ENCODE measurements at regions not wholly inside any gene's neighbourhood (a gene's known extent, or its start where the extent isn't known, plus 50 kb on each side); places are given as distances from the start of the nearest gene placed in this dataset.

DNA sequence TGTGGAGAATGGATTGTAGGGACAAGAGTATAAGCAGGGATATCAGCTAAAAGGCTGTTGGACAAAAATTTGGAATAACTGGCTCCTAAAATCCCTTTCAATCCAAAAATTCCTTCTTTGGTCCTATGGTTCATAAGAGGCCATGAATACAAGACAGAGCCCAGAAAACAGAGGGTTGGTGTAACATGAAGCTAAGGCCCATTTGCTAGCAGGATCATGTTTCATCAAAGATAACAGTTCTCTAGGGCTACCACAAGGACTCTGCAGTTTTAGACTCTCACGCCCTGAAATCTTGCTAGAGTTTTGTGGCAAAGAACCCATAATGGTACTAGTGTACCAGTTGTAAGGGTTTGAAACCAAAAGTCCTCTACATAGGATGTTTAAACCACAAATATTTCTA, 327.8 kb upstream of the TBX18 start:
- TF ChIP-seq TAF1 (IDR thresholded peaks at IDR 0.05; ENCODE audit: low read depth) (no peak), MAX (IDR thresholded peaks at IDR 0.05) (no peak), FOXM1 (IDR thresholded peaks at IDR 0.05; ENCODE audit: borderline replicate concordance, low read depth) (no peak), ZBTB7A (IDR thresholded peaks at IDR 0.05; ENCODE audit: low read depth) (no peak), YY1 (IDR thresholded peaks at IDR 0.05; ENCODE audit: low read depth) (no peak), USF1 (IDR thresholded peaks at IDR 0.05) (no peak), EP300 (IDR thresholded peaks at IDR 0.05; ENCODE audit: borderline replicate concordance) (no peak), RAD21 (IDR thresholded peaks at IDR 0.05; ENCODE audit: low read depth) (no peak), EGR1 (IDR thresholded peaks at IDR 0.05) (no peak), NFIC (IDR thresholded peaks at IDR 0.05) (no peak), CREB1 (IDR thresholded peaks at IDR 0.05; ENCODE audit: low read depth) (no peak), TEAD4 (IDR thresholded peaks at IDR 0.05) (no peak), CEBPB (IDR thresholded peaks at IDR 0.05) (no peak), TCF12 (IDR thresholded peaks at IDR 0.05; ENCODE audit: low read depth) (no peak)
- TF ChIP-seq, protein P1, sequence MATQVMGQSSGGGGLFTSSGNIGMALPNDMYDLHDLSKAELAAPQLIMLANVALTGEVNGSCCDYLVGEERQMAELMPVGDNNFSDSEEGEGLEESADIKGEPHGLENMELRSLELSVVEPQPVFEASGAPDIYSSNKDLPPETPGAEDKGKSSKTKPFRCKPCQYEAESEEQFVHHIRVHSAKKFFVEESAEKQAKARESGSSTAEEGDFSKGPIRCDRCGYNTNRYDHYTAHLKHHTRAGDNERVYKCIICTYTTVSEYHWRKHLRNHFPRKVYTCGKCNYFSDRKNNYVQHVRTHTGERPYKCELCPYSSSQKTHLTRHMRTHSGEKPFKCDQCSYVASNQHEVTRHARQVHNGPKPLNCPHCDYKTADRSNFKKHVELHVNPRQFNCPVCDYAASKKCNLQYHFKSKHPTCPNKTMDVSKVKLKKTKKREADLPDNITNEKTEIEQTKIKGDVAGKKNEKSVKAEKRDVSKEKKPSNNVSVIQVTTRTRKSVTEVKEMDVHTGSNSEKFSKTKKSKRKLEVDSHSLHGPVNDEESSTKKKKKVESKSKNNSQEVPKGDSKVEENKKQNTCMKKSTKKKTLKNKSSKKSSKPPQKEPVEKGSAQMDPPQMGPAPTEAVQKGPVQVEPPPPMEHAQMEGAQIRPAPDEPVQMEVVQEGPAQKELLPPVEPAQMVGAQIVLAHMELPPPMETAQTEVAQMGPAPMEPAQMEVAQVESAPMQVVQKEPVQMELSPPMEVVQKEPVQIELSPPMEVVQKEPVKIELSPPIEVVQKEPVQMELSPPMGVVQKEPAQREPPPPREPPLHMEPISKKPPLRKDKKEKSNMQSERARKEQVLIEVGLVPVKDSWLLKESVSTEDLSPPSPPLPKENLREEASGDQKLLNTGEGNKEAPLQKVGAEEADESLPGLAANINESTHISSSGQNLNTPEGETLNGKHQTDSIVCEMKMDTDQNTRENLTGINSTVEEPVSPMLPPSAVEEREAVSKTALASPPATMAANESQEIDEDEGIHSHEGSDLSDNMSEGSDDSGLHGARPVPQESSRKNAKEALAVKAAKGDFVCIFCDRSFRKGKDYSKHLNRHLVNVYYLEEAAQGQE (IDR thresholded peaks at IDR 0.05; ENCODE audit: low read depth), result no peak

DNA sequence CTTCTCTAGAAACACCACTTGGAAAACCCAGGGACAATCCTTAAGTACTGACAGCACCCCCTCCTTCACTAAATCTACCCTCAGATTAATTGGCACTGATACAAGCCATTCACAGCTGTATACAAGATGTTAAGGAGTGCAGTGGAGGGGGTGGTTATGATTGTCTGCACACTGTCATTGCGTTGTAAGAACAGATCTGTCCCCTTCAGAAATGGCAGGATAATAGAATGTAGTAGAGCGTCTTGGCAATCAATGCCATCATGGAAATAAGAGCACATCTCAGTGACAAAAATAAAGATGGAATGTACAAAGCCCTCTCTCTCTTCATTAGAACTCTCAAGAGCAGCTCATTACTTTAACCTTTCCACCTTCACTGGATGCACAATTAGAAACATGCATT, 324.9 kb upstream of the TBX18 start:
- TF ChIP-seq TEAD4 (IDR thresholded peaks at IDR 0.05) (no peak), CREB1 (IDR thresholded peaks at IDR 0.05; ENCODE audit: low read depth) (no peak), TAF1 (IDR thresholded peaks at IDR 0.05; ENCODE audit: low read depth) (no peak), EGR1 (IDR thresholded peaks at IDR 0.05) (no peak), CEBPB (IDR thresholded peaks at IDR 0.05) (no peak), USF1 (IDR thresholded peaks at IDR 0.05) (no peak), YY1 (IDR thresholded peaks at IDR 0.05; ENCODE audit: low read depth) (no peak), TCF12 (IDR thresholded peaks at IDR 0.05; ENCODE audit: low read depth) (no peak)

GRCh38 chr6:85085875-85086274, 321.5 kb upstream of the TBX18 start:
- TF ChIP-seq CEBPB (IDR thresholded peaks at IDR 0.05), result no peak
- no peak for TF ChIP-seq NFIC (IDR thresholded peaks at IDR 0.05)

DNA sequence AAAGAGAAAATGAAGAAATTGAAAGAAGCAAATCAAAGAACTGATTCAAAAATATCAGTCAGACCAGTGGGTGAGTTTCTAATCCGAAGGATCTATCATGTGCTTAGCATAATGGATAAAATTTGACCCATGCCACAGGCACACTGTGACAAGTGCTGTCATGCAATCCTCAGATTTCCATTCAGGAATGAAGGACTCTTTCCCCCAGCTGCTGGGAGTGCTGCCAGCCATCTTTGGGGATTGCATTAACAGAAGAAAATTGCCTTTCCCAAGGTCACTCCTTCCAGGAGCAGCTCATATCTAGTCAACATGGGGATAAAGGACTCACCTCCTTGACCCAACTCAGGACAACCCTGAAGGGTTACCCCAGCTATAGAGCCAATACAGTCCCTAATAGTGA, 316.7 kb upstream of the TBX18 start:
- no peak for TF ChIP-seq ZBTB7A (IDR thresholded peaks at IDR 0.05; ENCODE audit: low read depth)
- TF ChIP-seq CEBPB (IDR thresholded peaks at IDR 0.05), result no peak
- no peak for TF ChIP-seq USF1 (IDR thresholded peaks at IDR 0.05)
- TF ChIP-seq, protein P1 (IDR thresholded peaks at IDR 0.05; ENCODE audit: low read depth), result no peak
- no peak for TF ChIP-seq EGR1 (IDR thresholded peaks at IDR 0.05)

DNA sequence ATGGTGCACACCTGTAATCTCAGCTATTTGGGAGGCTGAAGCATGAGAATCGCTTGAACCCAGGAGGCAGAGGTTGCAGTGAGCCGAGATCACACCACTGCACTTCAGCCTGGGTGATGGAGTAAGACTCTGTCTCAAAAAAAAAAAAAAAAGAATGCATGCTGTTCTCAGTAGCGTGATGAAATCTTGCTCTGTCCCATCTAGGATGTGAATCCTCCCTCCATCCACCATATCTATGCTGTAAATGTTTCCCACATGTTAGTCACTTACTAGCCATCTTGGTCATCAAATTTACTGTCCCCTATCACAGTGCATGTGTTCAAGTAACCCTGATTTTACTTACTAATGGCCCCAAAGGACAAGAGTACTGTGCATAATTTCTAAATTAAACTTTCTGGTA, 315.4 kb upstream of the TBX18 start:
- TF ChIP-seq TCF12 (IDR thresholded peaks at IDR 0.05; ENCODE audit: low read depth) (no peak), TEAD4 (IDR thresholded peaks at IDR 0.05) (no peak), YY1 (IDR thresholded peaks at IDR 0.05; ENCODE audit: low read depth) (no peak), EP300 (IDR thresholded peaks at IDR 0.05; ENCODE audit: borderline replicate concordance) (no peak), CEBPB (IDR thresholded peaks at IDR 0.05) (no peak), NFIC (IDR thresholded peaks at IDR 0.05) (no peak), RAD21 (IDR thresholded peaks at IDR 0.05; ENCODE audit: low read depth) (no peak), EGR1 (IDR thresholded peaks at IDR 0.05) (no peak), CREB1 (IDR thresholded peaks at IDR 0.05; ENCODE audit: low read depth) (no peak), TAF1 (IDR thresholded peaks at IDR 0.05; ENCODE audit: low read depth) (no peak), FOXM1 (IDR thresholded peaks at IDR 0.05; ENCODE audit: borderline replicate concordance, low read depth) (no peak), ZBTB7A (IDR thresholded peaks at IDR 0.05; ENCODE audit: low read depth) (no peak)
- TF ChIP-seq, protein P1 (IDR thresholded peaks at IDR 0.05; ENCODE audit: low read depth), result no peak

Measured in Ishikawa (cell line).